H1 (cell line): ENCODE measurements at regions not wholly inside any gene's neighbourhood (a gene's known extent, or its start where the extent isn't known, plus 50 kb on each side); places are given as distances from the start of the nearest gene placed in this dataset.

Experiments
- CTCF ChIA-PET: fragments of 300-600 bp; sonication (Branson Sonifier 250); formaldehyde crosslinking; loops from one replicate; lab custom pipeline; 2021; ENCODE audit not compliant: partially characterized antibody; lab: Charles Lee
- POLR2A ChIA-PET: fragments of 300-600 bp; sonication (Branson Sonifier 250); formaldehyde crosslinking; loops from one replicate; lab custom pipeline; 2021; ENCODE audit warnings: inconsistent platforms; ENCODE audit not compliant: partially characterized antibody; lab: Charles Lee
- DNase-seq, 2 experiments: peaks; one replicate each; pipeline versions ENCODE4 v3.0.0 to v3.0.0-alpha.2; 2010 to 2022; ENCODE audit warnings: low spot score in 2 of 2, low read depth in 1 of 2, mixed read lengths in 1 of 2
- FAIRE-seq: peaks from 2 replicates; lab custom pipeline; 2011; peaks lifted over from hg19 to GRCh38; lab: Jason Lieb, UNC
- H2AFZ ChIP-seq: 2 replicates; pipeline ENCODE4 v1.8.1; 2012; ENCODE audit warnings: low read length, inconsistent platforms
- H2AK5ac ChIP-seq: 2 replicates; pipeline ENCODE4 v1.6.1; 2013; ENCODE audit warnings: low read depth, low read length
- H2BK120ac ChIP-seq: replicated peaks from 2 replicates; pipeline ENCODE3; 2013; ENCODE audit warnings: low read depth, low read length, inconsistent platforms
- H2BK12ac ChIP-seq: 2 replicates; pipeline ENCODE4 v1.6.1; 2013; ENCODE audit warnings: low read depth, low read length
- H2BK15ac ChIP-seq: 2 replicates; pipeline ENCODE4 v1.6.1; 2013; ENCODE audit warnings: low read length
- H2BK20ac ChIP-seq: 2 replicates; pipeline ENCODE4 v1.6.1; 2013; ENCODE audit warnings: low read length
- H2BK5ac ChIP-seq: 2 replicates; pipeline ENCODE4 v1.6.1; 2013; ENCODE audit warnings: low read depth, low read length
- H3K14ac ChIP-seq: 2 replicates; pipeline ENCODE4 v1.6.1; 2013; ENCODE audit warnings: inconsistent platforms; ENCODE audit not compliant: insufficient read length
- H3K18ac ChIP-seq: 2 replicates; pipeline ENCODE4 v1.6.1; 2013; ENCODE audit warnings: low read length; ENCODE audit errors: extremely low read depth
- H3K23ac ChIP-seq: 2 replicates; pipeline ENCODE4 v1.6.1; 2013; ENCODE audit warnings: inconsistent platforms; ENCODE audit not compliant: insufficient read length
- H3K23me2 ChIP-seq: 2 replicates; pipeline ENCODE4 v1.6.1; 2013; ENCODE audit warnings: low read depth, low read length
- H3K27ac ChIP-seq: 2 replicates; pipeline ENCODE4 v1.6.1; 2011; ENCODE audit warnings: low read depth, low read length, inconsistent platforms
- H3K27me3 ChIP-seq, 4 experiments: replicated peaks in 1 of 4; 1 replicate in 1 of 4; 2 replicates in 3 of 4; pipeline versions ENCODE4 v1.6.1 to v1.8.1; 2011 to 2013; ENCODE audit warnings: low read length in 3 of 4, mild to moderate bottlenecking in 3 of 4, inconsistent platforms in 2 of 4, mixed read lengths in 2 of 4, moderate library complexity in 1 of 4; ENCODE audit not compliant: control insufficient read depth in 3 of 4, insufficient read depth in 3 of 4; ENCODE audit errors: extremely low read depth in 1 of 4
- H3K36me3 ChIP-seq, 4 experiments: 2 replicates each; pipeline versions ENCODE4 v1.6.1 to v1.8.1; 2011 to 2013; ENCODE audit warnings: mild to moderate bottlenecking in 4 of 4, low read length in 3 of 4, moderate library complexity in 2 of 4, control low read depth in 1 of 4, inconsistent platforms in 1 of 4; ENCODE audit not compliant: insufficient read depth in 4 of 4, control insufficient read depth in 2 of 4
- H3K4ac ChIP-seq: replicated peaks from 2 replicates; pipeline ENCODE3; 2013; ENCODE audit warnings: low read length, low read depth, mixed read lengths, inconsistent platforms; ENCODE audit not compliant: insufficient read length
- H3K4me1 ChIP-seq, 4 experiments: replicated peaks in 1 of 4; 1 replicate in 1 of 4; 2 replicates in 3 of 4; pipeline versions ENCODE4 v1.6.1 to v1.8.1; 2011 to 2013; ENCODE audit warnings: low read length in 3 of 4, inconsistent platforms in 2 of 4, mixed read lengths in 1 of 4; ENCODE audit not compliant: insufficient read depth in 4 of 4, control insufficient read depth in 3 of 4
- H3K4me2 ChIP-seq, 2 experiments: 2 replicates each; pipeline versions ENCODE4 v1.6.1 to v1.8.1; 2011 to 2013; ENCODE audit warnings: low read depth in 2 of 2, low read length in 2 of 2, control low read depth in 1 of 2, inconsistent platforms in 1 of 2, mild to moderate bottlenecking in 1 of 2; ENCODE audit not compliant: insufficient read depth in 1 of 2
- H3K4me3 ChIP-seq, 4 experiments: fragments of 200-600, 300-600 bp in 1 of 4; sonication (generic), shearing (Covaris generic), sonication (Bioruptor Twin) in 1 of 4; 2 replicates each; pipeline versions ENCODE4 v1.5.1 to v1.8.1; 2011 to 2016; ENCODE audit warnings: low read length in 4 of 4, low read depth in 3 of 4, control low read depth in 2 of 4, inconsistent platforms in 2 of 4, mild to moderate bottlenecking in 2 of 4, mixed read lengths in 1 of 4, moderate library complexity in 1 of 4; ENCODE audit not compliant: insufficient read depth in 2 of 4; ENCODE audit errors: extremely low read depth in 1 of 4
- H3K56ac ChIP-seq: replicated peaks from 2 replicates; pipeline ENCODE3; 2013; ENCODE audit warnings: low read depth, mild to moderate bottlenecking, mixed read lengths, low read length, inconsistent platforms; ENCODE audit not compliant: insufficient read length
- H3K79me1 ChIP-seq: 2 replicates; pipeline ENCODE4 v1.6.1; 2013; ENCODE audit warnings: low read depth, low read length, control low read depth
- H3K79me2 ChIP-seq, 2 experiments: 2 replicates each; pipeline versions ENCODE4 v1.6.1 to v1.8.1; 2012 to 2013; ENCODE audit warnings: low read length in 2 of 2, mild to moderate bottlenecking in 2 of 2, inconsistent platforms in 1 of 2; ENCODE audit not compliant: insufficient read depth in 2 of 2, control insufficient read depth in 1 of 2
- H3K9ac ChIP-seq, 4 experiments: replicated peaks in 1 of 4; 1 replicate in 1 of 4; 2 replicates in 3 of 4; pipeline versions ENCODE4 v1.6.1 to v1.8.1; 2011 to 2013; ENCODE audit warnings: low read depth in 3 of 4, low read length in 3 of 4, control low read depth in 2 of 4, mild to moderate bottlenecking in 2 of 4, moderate library complexity in 2 of 4, inconsistent platforms in 1 of 4; ENCODE audit errors: extremely low read depth in 1 of 4
- H3K9me3 ChIP-seq, 2 experiments: 2 replicates each; pipeline versions ENCODE4 v1.6.1 to v1.8.1; 2012 to 2013; ENCODE audit warnings: mild to moderate bottlenecking in 2 of 2, moderate library complexity in 2 of 2, control low read depth in 1 of 2, inconsistent platforms in 1 of 2, low read depth in 1 of 2, low read length in 1 of 2, mixed read lengths in 1 of 2; ENCODE audit not compliant: insufficient read depth in 2 of 2
- H4K20me1 ChIP-seq, 2 experiments: replicated peaks in 1 of 2; 2 replicates each; pipeline versions ENCODE3 to v1.8.1; 2011 to 2013; ENCODE audit warnings: inconsistent platforms in 2 of 2, low read length in 2 of 2, mild to moderate bottlenecking in 1 of 2; ENCODE audit not compliant: insufficient read depth in 2 of 2, control insufficient read depth in 1 of 2
- H4K5ac ChIP-seq: 2 replicates; pipeline ENCODE4 v1.6.1; 2013; ENCODE audit warnings: low read length, low read depth, mixed read lengths, inconsistent platforms; ENCODE audit not compliant: insufficient read length
- H4K8ac ChIP-seq: 2 replicates; pipeline ENCODE4 v1.8.0; 2013; ENCODE audit warnings: mild to moderate bottlenecking, moderate library complexity, low read length, inconsistent platforms; ENCODE audit not compliant: insufficient read depth; ENCODE audit errors: extremely low read depth
- H4K91ac ChIP-seq: replicated peaks from 2 replicates; pipeline ENCODE3; 2013; ENCODE audit warnings: low read length, mixed read lengths, inconsistent platforms; ENCODE audit not compliant: insufficient read length
- CBX8 ChIP-seq: fragments of 300-800, 300-1000 bp; sonication (generic); IDR thresholded peaks from 2 replicates; pipeline ENCODE4 v1.7.1; 2016; ENCODE audit warnings: low read depth, low read length, borderline replicate concordance
- WGBS, 2 experiments: shearing (Covaris generic) in 1 of 2; methylation state at CpG; one replicate each; pipeline versions ENCODE4 v1.1.6 to v1.1.7; 2013 to 2015; ENCODE audit warnings: low lambda C conversion rate in 2 of 2, mixed read lengths in 2 of 2, inconsistent platforms in 1 of 2, low coverage in 1 of 2, missing lambda C conversion rate in 1 of 2; ENCODE audit not compliant: insufficient replicate concordance in 2 of 2, insufficient coverage in 1 of 2, insufficient read length in 1 of 2; ENCODE audit errors: extremely low coverage in 1 of 2, missing lambda C conversion rate in 1 of 2; 5-methylcytosine and 5-hydroxymethylcytosine counted together

GRCh38 chr4:150001815-150002214, 76.4 kb upstream of the DCLK2 start:
- POLR2A ChIA-PET, result no interaction called here
- H2AK5ac ChIP-seq, result no peak overlapping the region
- H3K36me3 ChIP-seq, result no peaks in the 10 kb centered on the region
- no peak overlapping the region for H4K5ac ChIP-seq
- no peak overlapping the region for H3K23ac ChIP-seq
- no peaks in the 10 kb centered on the region for H3K79me2 ChIP-seq
- no peaks in the 10 kb centered on the region for H4K20me1 ChIP-seq
- DNase-seq, result no peak
- H3K4me1 ChIP-seq, result peaks cover 0 to 2% (median 0%) of the 10 kb centered on the region in 4 experiments; a peak in 1 of 7 replicates
- CTCF ChIA-PET, result interaction anchor here (0.6 to 1.5 kb wide), 2 partner anchors 216 to 248 kb away, joined by 4 read pairs; no protein-coding TSS in a partner anchor
- no peak overlapping the region for H3K56ac ChIP-seq
- H2AFZ ChIP-seq, result no peak overlapping the region
- no peak overlapping the region for H2BK5ac ChIP-seq
- no peaks in the 10 kb centered on the region for H3K79me1 ChIP-seq
- H4K8ac ChIP-seq, result no peak overlapping the region
- no peak overlapping the region for H3K9ac ChIP-seq
- no peak overlapping the region for H3K4me3 ChIP-seq
- FAIRE-seq, result no peak
- H3K9me3 ChIP-seq, result no peaks in the 10 kb centered on the region
- H3K4ac ChIP-seq, result no peak overlapping the region
- WGBS, 2 experiments, result 78% methylated on average over 5 of the region's 5 CpGs; no CpG with 5 or more reads in 1 of the 2 experiments
- no peak overlapping the region for H3K18ac ChIP-seq
- H3K4me2 ChIP-seq, result no peak overlapping the region
- no peaks in the 10 kb centered on the region for H3K27me3 ChIP-seq
- H3K14ac ChIP-seq, result no peak overlapping the region
- no peak overlapping the region for H4K91ac ChIP-seq
- no peak overlapping the region for H2BK15ac ChIP-seq
- no peak overlapping the region for H3K27ac ChIP-seq
- no peak overlapping the region for H2BK20ac ChIP-seq
- no peak for TF ChIP-seq CBX8
- TF ChIP-seq, all 59 proteins: peak for 0
- Histone ChIP-seq H2BK120ac (no peak overlapping the region), H3K23me2 (no peaks in the 10 kb centered on the region), H2BK12ac (no peak overlapping the region)
